HG02981 (cell line): ENCODE measurements at regions not wholly inside any gene's neighbourhood (a gene's known extent, or its start where the extent isn't known, plus 50 kb on each side); places are given as distances from the start of the nearest gene placed in this dataset.
"Not testable (repeated sequence)": the region's sequence is repeated elsewhere in the genome, so short reads cannot be mapped to it uniquely, and the experiment has no call there.

Experiments
- ATAC-seq: cut with Tn5 transposase; IDR thresholded peaks from one replicate; pipeline ENCODE4 v1.9.1; 2021; ENCODE audit warnings: mild to moderate bottlenecking, moderate library complexity; ENCODE audit not compliant: unreplicated experiment

- ATAC-seq: no peak
Observed at GRCh38 chr3:125645616-125646015, 50.3 kb upstream of the OSBPL11 start.

DNA sequence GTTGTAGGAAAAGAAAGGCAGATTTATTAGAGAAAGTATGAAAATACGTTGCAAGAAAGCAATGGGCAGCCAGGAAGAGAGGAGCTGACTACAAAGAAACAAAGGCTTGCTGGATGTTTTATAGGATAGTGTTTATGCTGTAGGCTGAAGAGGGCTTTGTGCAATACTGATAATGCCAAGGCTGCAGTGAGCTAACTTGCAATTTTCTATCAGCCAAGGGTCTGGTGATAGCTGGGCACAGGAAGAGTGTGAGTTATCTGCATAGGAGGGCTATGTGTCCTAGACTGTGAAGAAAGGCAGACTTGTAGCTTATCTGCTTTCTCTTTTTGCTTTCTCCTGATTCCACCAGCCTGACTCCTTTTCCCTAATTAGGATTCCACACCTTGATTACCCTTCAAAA lies 51.3 kb upstream of the OSBPL11 start:
- no peak for ATAC-seq

GRCh38 chr3:125647318-125648014 lies 52.2 kb upstream of the OSBPL11 start:
- ATAC-seq: no peak

DNA sequence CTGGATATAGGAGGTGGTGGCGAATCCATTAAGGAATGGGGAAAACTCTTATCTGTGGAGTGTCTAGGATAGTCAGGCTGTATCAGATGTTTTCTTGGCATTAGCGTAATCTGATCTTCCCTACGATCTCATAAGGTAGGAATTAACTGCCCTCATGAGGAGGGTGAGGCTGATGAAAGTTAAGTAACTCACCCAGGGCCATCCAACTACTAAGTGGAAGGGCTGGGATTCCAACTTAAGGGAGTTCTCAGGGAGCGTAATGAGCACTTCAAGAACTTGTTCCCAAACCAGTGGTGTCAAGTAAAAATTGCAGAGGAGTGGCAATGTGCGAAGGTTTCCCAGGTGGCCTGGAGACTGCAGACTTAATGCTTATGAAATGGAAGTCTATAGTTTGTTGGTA lies 55.9 kb upstream of the OSBPL11 start:
- ATAC-seq: no peak

DNA sequence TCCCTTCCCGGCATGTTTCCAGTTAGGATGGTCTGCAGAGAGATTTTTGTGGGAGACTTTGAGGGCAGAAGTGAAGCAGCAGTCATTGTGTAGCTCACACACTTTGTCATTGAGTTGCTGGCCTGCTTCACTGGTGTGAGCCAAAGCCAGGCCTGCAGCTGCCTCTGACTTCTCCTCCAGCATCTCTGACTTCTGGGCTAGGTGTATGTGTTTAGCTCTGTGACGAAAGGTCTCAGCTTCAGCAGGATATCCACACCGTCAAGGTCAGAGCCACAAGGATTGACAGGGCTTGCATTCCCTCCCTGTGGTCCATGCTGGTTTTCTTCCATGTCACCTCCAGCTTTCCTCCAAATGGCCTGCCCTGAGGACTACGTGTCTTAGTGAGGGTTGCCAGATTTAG lies 57.1 kb upstream of the OSBPL11 start:
- ATAC-seq: no peak

GRCh38 chr3:125654526-125654925 lies 59.2 kb upstream of the OSBPL11 start:
- no peak for ATAC-seq

DNA sequence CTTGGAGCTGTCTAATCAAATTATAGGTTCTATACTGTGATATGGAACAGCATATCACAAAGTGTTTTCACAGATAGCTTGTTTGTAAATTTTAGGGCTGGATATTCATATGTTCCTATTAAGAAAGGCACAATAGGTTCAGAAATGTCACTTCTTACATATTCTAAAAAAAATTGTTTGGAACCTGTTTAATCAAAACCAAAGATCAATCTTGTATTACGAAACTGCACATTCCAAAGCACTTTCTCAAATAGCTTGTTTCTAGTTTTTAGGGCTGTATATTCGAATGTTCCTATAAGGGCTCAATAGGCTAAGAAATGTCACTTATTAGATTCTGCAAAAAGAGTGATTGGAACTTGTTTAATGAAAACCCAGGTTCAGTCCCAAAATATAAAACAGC lies 67.4 kb upstream of the OSBPL11 start:
- ATAC-seq: no peak

GRCh38 chr3:125670352-125670751 lies 75.1 kb upstream of the OSBPL11 start:
- no peak for ATAC-seq

DNA sequence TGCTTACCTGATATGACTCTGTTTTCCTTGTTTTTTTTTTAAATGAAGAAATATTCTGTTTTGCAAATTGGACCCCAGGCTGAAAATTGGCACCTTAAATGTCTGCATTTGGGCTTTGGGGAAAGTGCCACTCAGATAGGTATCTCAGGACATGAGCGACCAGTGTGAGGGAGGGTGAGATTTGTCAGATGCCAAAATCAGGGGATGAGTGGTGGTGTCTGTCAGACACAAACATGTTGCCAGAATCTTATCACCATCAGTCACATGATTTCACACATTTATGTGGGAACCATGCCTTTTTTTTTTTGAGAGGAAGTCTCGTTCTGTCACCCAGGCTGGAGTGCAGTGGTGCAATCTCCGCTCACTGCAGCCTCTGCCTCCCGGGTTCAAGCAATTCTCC lies 75.6 kb upstream of the OSBPL11 start:
- ATAC-seq: no peak

DNA sequence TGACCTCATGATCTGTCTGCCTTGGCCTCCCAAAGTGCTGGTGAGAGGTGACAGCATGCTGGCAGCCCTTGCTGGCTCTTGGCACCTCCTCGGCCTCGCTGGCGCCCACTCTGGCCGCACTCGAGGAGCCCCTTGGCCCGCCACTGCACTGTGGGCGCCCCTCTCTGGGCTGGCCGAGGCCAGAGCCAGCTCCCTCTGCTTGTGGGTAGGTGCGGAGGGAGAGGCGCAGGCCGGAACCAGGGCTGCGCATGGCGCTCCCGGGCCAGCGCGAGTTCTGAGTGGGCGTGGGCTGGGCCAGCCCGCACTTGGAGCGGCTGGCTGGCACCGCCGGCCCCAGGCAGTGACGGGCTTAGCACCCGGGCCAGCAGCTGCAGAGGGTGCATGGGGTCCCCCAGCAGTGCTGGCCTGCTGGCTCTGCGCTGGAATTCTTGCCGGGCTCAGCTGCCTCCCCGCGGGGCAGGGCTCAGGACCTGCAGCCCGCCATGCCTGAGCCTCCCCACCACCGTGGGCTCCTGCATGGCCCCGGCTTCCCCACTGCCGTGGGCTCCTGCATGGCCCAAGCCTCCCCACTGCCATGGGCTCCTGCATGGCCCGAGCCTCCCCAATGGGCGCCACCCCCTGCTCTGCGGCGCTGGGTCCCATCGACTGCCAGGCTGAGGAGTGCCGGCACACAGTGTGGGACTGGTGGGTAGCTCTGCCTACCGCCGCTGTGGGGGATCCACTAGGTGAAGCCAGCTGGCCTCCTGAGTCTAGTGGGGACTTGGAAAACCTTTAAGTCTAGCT lies 76.4 kb upstream of the OSBPL11 start:
- ATAC-seq: no peak

- ATAC-seq: no peak
Observed at GRCh38 chr3:125675791-125676190, 80.5 kb upstream of the OSBPL11 start.

GRCh38 chr3:125679258-125679657 lies 84.0 kb upstream of the OSBPL11 start:
- no peak for ATAC-seq

DNA sequence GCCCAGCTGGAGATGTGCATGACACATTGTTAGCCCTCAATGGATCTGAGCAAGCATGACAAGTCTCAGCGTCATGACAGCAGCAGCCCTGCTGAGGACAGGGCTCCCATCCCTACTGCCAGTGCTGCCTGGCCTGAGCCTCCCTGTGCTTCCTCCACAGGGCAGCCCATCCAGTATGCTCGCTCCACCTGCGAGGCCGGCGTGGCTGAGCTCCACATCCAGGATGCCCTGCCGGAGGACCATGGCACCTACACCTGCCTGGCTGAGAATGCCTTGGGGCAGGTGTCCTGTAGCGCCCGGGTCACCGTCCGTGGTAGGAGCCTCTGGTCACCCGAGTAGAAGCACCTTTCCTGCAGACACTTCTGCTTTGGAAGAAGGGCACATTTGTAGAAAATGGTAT lies 85.8 kb upstream of the OSBPL11 start:
- ATAC-seq: no peak

- not testable (repeated sequence) for ATAC-seq
Observed at GRCh38 chr3:125681906-125682305, 86.6 kb upstream of the OSBPL11 start.

GRCh38 chr3:125682610-125683009 lies 87.3 kb upstream of the OSBPL11 start:
- not testable (repeated sequence) for ATAC-seq

- ATAC-seq: no peak
Observed at GRCh38 chr3:125683067-125683829, 88.0 kb upstream of the OSBPL11 start.

- no peak for ATAC-seq
Observed at GRCh38 chr3:125684199-125684598, 88.9 kb upstream of the OSBPL11 start.

DNA sequence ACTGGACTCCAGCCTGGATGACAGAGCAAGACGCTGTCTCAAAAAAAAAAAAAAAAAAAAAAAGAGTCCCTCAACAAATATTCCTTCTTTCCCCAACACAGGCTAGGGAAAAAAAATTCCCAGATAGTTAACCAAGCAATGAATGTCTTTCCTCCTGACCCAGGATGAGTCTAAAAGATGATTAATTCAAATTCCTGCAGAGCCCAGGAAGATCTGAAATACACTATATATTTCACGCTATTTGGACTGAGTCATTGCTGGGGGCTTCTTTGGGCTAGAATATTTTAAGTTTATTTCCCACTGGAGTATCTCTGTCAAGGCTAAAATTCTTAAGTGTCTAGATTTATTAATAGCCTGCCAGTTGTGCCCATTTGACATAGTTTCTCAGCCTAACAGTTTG lies 90.4 kb upstream of the OSBPL11 start:
- not testable (repeated sequence) for ATAC-seq

DNA sequence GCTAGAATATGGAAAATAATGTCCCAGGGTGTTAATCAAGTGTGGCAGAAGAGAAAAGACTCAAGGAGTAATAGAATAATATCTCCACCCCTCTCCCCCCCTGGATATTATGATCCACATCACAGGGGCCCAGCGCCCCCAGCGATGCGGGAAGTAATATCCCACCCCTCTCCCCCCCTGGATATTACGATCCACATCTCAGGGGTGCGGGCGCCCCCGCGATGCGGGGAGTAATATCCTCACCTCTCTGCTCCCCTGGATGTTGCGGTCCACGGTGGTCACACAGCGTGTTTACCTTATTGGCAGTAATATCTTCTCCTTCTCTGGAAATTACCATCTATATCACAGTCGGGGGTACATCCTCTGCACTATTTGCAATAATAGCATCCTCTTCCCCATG lies 97.1 kb upstream of the OSBPL11 start:
- no peak for ATAC-seq

- no peak for ATAC-seq
Observed at GRCh38 chr3:125693887-125694286, 98.6 kb upstream of the OSBPL11 start.

GRCh38 chr3:125694761-125695294 lies 99.5 kb upstream of the OSBPL11 start:
- no peak for ATAC-seq
